ENCODE measurements at regions not wholly inside any gene's neighbourhood (a gene's known extent, or its start where the extent isn't known, plus 50 kb on each side); places are given as distances from the start of the nearest gene placed in this dataset.

- Histone ChIP-seq H3K4me1 (ENCODE audit: insufficient read depth, low read length) (peaks cover 17% of the 10 kb centered on the region), H3K27me3 (ENCODE audit: control insufficient read depth in 1 of 2, insufficient read depth in 2 of 2, low read length in 2 of 2) (no peaks in the 10 kb centered on the region), H3K9me3 (ENCODE audit: control insufficient read depth in 1 of 2, insufficient read depth in 1 of 2, low read length in 2 of 2) (no peaks in the 10 kb centered on the region), H3K27ac (ENCODE audit: low read depth in 1 of 2, low read length in 2 of 2) (peak overlapping the region in 1 of 2 donors; percentile 16), H3K36me3 (ENCODE audit: insufficient read depth, low read length) (no peaks in the 10 kb centered on the region), H3K4me3 (ENCODE audit: low read length) (no peak overlapping the region)
- H3K27ac Mint-ChIP-seq = peak overlapping the region; percentile 88
- DNase-seq (peak; percentile 10 to 86 (median 41)), ATAC-seq (ENCODE audit: poor library complexity) (peak; percentile 83)
- H3K4me3 Mint-ChIP-seq = peak overlapping the region; percentile 80
- no peak for TF ChIP-seq CTCF (IDR thresholded peaks at IDR 0.05)
- ChIA-PET CTCF (interaction anchor here (0.9 to 1.1 kb wide), 2 partner anchors 12 to 36 kb away, joined by 3 read pairs; no protein-coding TSS in a partner anchor), POLR2A (interaction anchor here (0.6 to 3.1 kb wide), 26 partner anchors 8 to 1309 kb away, joined by 3 to 34 read pairs (median 4); partner anchors contain the start of genes ATP5F1C, KIN and TAF3)
- H3K4me1 Mint-ChIP-seq (ENCODE audit: low read depth) = peaks cover 49% of the 10 kb centered on the region
- H3K27me3 Mint-ChIP-seq = no peaks in the 10 kb centered on the region
- intact Hi-C loops (cut with DNase I, micrococcal nuclease) = loop anchor here (1.0 to 10.0 kb wide), 8 partner anchors 36 to 1044 kb away; partner anchors contain the start of gene GATA3 (in 1 of the 2)
- no peaks in the 10 kb centered on the region for H3K9me3 Mint-ChIP-seq
- peaks cover 12% of the 10 kb centered on the region for H3K36me3 Mint-ChIP-seq (ENCODE audit: low read depth)
Measured at GRCh38 chr10:9096288-9096687, 1041.8 kb downstream of the GATA3 start.

- POLR2A ChIA-PET = interaction anchor here (0.6 to 3.1 kb wide), 18 partner anchors 14 to 1055 kb away, joined by 3 to 34 read pairs (median 4); partner anchors contain the start of gene GATA3
- H3K4me1 ChIP-seq (ENCODE audit: insufficient read depth, low read length) = peaks cover 17% of the 10 kb centered on the region
- no peak for TF ChIP-seq CTCF (IDR thresholded peaks at IDR 0.05)
- no peaks in the 10 kb centered on the region for H3K9me3 ChIP-seq (ENCODE audit: control insufficient read depth in 1 of 2, insufficient read depth in 1 of 2, low read length in 2 of 2)
- CTCF ChIA-PET = interaction anchor here (0.6 kb wide), 1 partner anchor 170 kb away, joined by 4 read pairs; no protein-coding TSS in a partner anchor
- peak in 3 of 14 experiments; percentile 58 to 81 (median 70) for DNase-seq
- H3K27me3 Mint-ChIP-seq = no peaks in the 10 kb centered on the region
- peak overlapping the region; percentile 88 for H3K27ac Mint-ChIP-seq
- intact Hi-C loops (cut with DNase I, micrococcal nuclease) = loop anchor here (2.0 to 10.0 kb wide), 7 partner anchors 80 to 1045 kb away; partner anchors contain the start of gene GATA3 (in 1 of the 2)
- H3K4me3 ChIP-seq (ENCODE audit: low read length) = no peak overlapping the region
- peaks cover 12% of the 10 kb centered on the region for H3K36me3 Mint-ChIP-seq (ENCODE audit: low read depth)
- H3K36me3 ChIP-seq (ENCODE audit: insufficient read depth, low read length) = no peaks in the 10 kb centered on the region
- H3K4me3 Mint-ChIP-seq = peak overlapping the region; percentile 72
- no peaks in the 10 kb centered on the region for H3K27me3 ChIP-seq (ENCODE audit: control insufficient read depth in 1 of 2, insufficient read depth in 2 of 2, low read length in 2 of 2)
- H3K4me1 Mint-ChIP-seq (ENCODE audit: low read depth) = peaks cover 43% of the 10 kb centered on the region
- peak; percentile 62 for ATAC-seq (ENCODE audit: poor library complexity)
- H3K27ac ChIP-seq (ENCODE audit: low read depth in 1 of 2, low read length in 2 of 2) = no peak overlapping the region
- no peaks in the 10 kb centered on the region for H3K9me3 Mint-ChIP-seq
Measured at GRCh38 chr10:9097206-9097990, 1042.9 kb downstream of the GATA3 start.

GRCh38 chr10:9097991-9098306 lies 1043.5 kb downstream of the GATA3 start:
- peak overlapping the region; percentile 72 for H3K4me3 Mint-ChIP-seq
- no peaks in the 10 kb centered on the region for H3K27me3 Mint-ChIP-seq
- DNase-seq (no peak), ATAC-seq (ENCODE audit: poor library complexity) (no peak)
- H3K27ac Mint-ChIP-seq = peak overlapping the region; percentile 88
- H3K4me1 Mint-ChIP-seq (ENCODE audit: low read depth) = peaks cover 39% of the 10 kb centered on the region
- ChIA-PET POLR2A (interaction anchor here (0.6 to 3.1 kb wide), 9 partner anchors 73 to 1056 kb away, joined by 3 to 34 read pairs (median 3); partner anchors contain the start of gene GATA3), CTCF (no interaction called here)
- Histone ChIP-seq H3K4me1 (ENCODE audit: insufficient read depth, low read length) (peaks cover 17% of the 10 kb centered on the region), H3K27ac (ENCODE audit: low read depth in 1 of 2, low read length in 2 of 2) (no peak overlapping the region), H3K4me3 (ENCODE audit: low read length) (no peak overlapping the region), H3K9me3 (ENCODE audit: control insufficient read depth in 1 of 2, insufficient read depth in 1 of 2, low read length in 2 of 2) (no peaks in the 10 kb centered on the region), H3K36me3 (ENCODE audit: insufficient read depth, low read length) (no peaks in the 10 kb centered on the region), H3K27me3 (ENCODE audit: control insufficient read depth in 1 of 2, insufficient read depth in 2 of 2, low read length in 2 of 2) (no peaks in the 10 kb centered on the region)
- no peak for TF ChIP-seq CTCF (IDR thresholded peaks at IDR 0.05)
- H3K9me3 Mint-ChIP-seq = no peaks in the 10 kb centered on the region
- intact Hi-C loops (cut with DNase I, micrococcal nuclease) = loop anchor here (2.0 to 10.0 kb wide), 7 partner anchors 81 to 1046 kb away; partner anchors contain the start of gene GATA3 (in 1 of the 2)
- peaks cover 12% of the 10 kb centered on the region for H3K36me3 Mint-ChIP-seq (ENCODE audit: low read depth)

All from CD4-positive, alpha-beta T cell (primary cell).